AG04450 (cell line): ENCODE measurements at regions not wholly inside any gene's neighbourhood (a gene's known extent, or its start where the extent isn't known, plus 50 kb on each side); places are given as distances from the start of the nearest gene placed in this dataset.

Experiments used
- CTCF ChIA-PET: fragments of 300-600, 350-600 bp; formaldehyde crosslinking; extraction: SDS; loops from one replicate; lab custom pipeline; 2022; ENCODE audit warnings: antibody characterized with exemption, inconsistent platforms; lab: Charles Lee
- POLR2A ChIA-PET: fragments of 350-600 bp; formaldehyde crosslinking; extraction: SDS; loops from one replicate; lab custom pipeline; 2021; ENCODE audit warnings: antibody characterized with exemption, inconsistent platforms; lab: Yijun Ruan, JAX
- DNase-seq: peaks from one replicate; pipeline ENCODE4 v3.0.0-alpha.2; 2011; ENCODE audit warnings: low read depth, low spot score
- H3K27ac ChIP-seq: one replicate; pipeline ENCODE4 v1.5.1; 2012; ENCODE audit warnings: low read depth, low read length, control low read depth
- H3K27me3 ChIP-seq: one replicate; pipeline ENCODE4 v1.6.0; 2012; ENCODE audit warnings: low read length; ENCODE audit not compliant: control insufficient read depth, insufficient read depth
- H3K4me3 ChIP-seq: 2 replicates; pipeline ENCODE4 v1.5.1; 2011; ENCODE audit warnings: mild to moderate bottlenecking, low read depth, low read length, control low read depth
- H3K9me3 ChIP-seq: 2 replicates; pipeline ENCODE4 v1.5.1; 2012; ENCODE audit warnings: low read length; ENCODE audit not compliant: control insufficient read depth, insufficient read depth
- CTCF ChIP-seq: IDR thresholded peaks from 2 replicates; pipeline ENCODE4 v1.5.1; 2011; ENCODE audit warnings: low read depth, low read length, control low read depth, inconsistent platforms

GRCh38 chr7:1359051-1359400 is 100.2 kb downstream of the MICALL2 start:
- Histone ChIP-seq H3K4me3 (no peak overlapping the region), H3K27me3 (peaks cover 13% of the 10 kb centered on the region), H3K27ac (no peak overlapping the region), H3K9me3 (peaks cover 6% of the 10 kb centered on the region; the same call in 1 of the 2 replicates)
- POLR2A ChIA-PET: no interaction called here
- DNase-seq: no peak
- CTCF ChIA-PET: interaction anchor here (0.5 kb wide), 1 partner anchor 10 kb away, joined by 3 read pairs; no protein-coding TSS in a partner anchor
- no peak for TF ChIP-seq CTCF

GRCh38 chr7:1359681-1360485 is 99.4 kb downstream of the MICALL2 start:
- ChIA-PET POLR2A (no interaction called here), CTCF (interaction anchor here (0.5 kb wide), 1 partner anchor 9 kb away, joined by 3 read pairs; no protein-coding TSS in a partner anchor)
- TF ChIP-seq CTCF: no peak
- no peak for DNase-seq
- H3K9me3 ChIP-seq: peaks cover 6% of the 10 kb centered on the region; the same call in 1 of the 2 replicates
- H3K4me3 ChIP-seq: no peak overlapping the region
- H3K27me3 ChIP-seq: peaks cover 13% of the 10 kb centered on the region
- no peak overlapping the region for H3K27ac ChIP-seq

DNA sequence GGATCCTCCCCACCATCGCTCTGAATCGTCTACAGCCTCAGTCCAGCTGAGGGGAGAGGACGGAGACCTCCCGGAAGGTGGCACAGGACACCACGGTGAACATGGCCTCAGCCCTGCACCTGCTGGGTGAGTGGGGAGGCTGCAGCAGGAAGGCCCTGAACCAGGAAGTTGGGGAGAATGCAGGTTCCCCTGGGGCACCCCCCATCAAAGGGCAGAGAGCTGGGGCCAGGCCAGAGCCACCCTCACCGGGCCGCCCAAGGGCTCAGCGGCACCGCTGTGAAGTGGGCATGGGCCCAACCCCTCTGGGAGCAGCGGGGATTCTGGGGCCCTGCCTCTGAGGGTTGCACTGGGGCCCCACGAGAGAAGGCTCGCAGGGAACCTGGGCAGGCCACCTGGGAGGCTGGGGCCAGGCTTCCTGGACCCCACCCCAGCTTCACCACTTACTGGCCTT is 98.7 kb downstream of the MICALL2 start:
- Histone ChIP-seq H3K9me3 (peaks cover 6% of the 10 kb centered on the region; the same call in 1 of the 2 replicates), H3K4me3 (no peak overlapping the region), H3K27me3 (peaks cover 18% of the 10 kb centered on the region), H3K27ac (no peak overlapping the region)
- POLR2A ChIA-PET: no interaction called here
- TF ChIP-seq CTCF: no peak
- CTCF ChIA-PET: no interaction called here
- DNase-seq: no peak

GRCh38 chr7:1361016-1361755 is 98.1 kb downstream of the MICALL2 start:
- Histone ChIP-seq H3K27me3 (peaks cover 22% of the 10 kb centered on the region), H3K9me3 (peaks cover 11% of the 10 kb centered on the region), H3K4me3 (no peak overlapping the region), H3K27ac (no peak overlapping the region)
- TF ChIP-seq CTCF: no peak
- ChIA-PET CTCF (no interaction called here), POLR2A (no interaction called here)
- no peak for DNase-seq

GRCh38 chr7:1361756-1362125 is 97.5 kb downstream of the MICALL2 start:
- H3K27me3 ChIP-seq: peaks cover 26% of the 10 kb centered on the region
- ChIA-PET CTCF (no interaction called here), POLR2A (no interaction called here)
- H3K9me3 ChIP-seq: peaks cover 12% of the 10 kb centered on the region
- TF ChIP-seq CTCF: no peak
- no peak for DNase-seq
- H3K27ac ChIP-seq: no peak overlapping the region
- no peak overlapping the region for H3K4me3 ChIP-seq
